HepG2 (cell line): ENCODE measurements at regions not wholly inside any gene's neighbourhood (a gene's known extent, or its start where the extent isn't known, plus 50 kb on each side); places are given as distances from the start of the nearest gene placed in this dataset.

ENCODE experiments used
- JUND ChIP-seq: sonication (generic); formaldehyde crosslinking; IDR thresholded peaks from 2 replicates; pipeline ENCODE4 v1.8.0; 2022; ENCODE audit warnings: mild to moderate bottlenecking, missing genetic modification reagents
- MTA3 ChIP-seq: sonication (generic); formaldehyde crosslinking; IDR thresholded peaks from 2 replicates; pipeline ENCODE4 v1.4.0; 2020; ENCODE audit warnings: missing genetic modification reagents
- POLR2AphosphoS5 ChIP-seq: IDR thresholded peaks from 2 replicates; pipeline ENCODE4 v1.6.1; 2012; ENCODE audit warnings: low read depth, low read length
- ZNF143 ChIP-seq: sonication (generic); formaldehyde crosslinking; IDR thresholded peaks from 2 replicates; pipeline ENCODE4 v1.4.0; 2020; ENCODE audit warnings: missing genetic modification reagents
- ZNF18 ChIP-seq: sonication (generic); formaldehyde crosslinking; IDR thresholded peaks from 2 replicates; pipeline ENCODE4 v1.8.0; 2022; ENCODE audit warnings: mild to moderate bottlenecking, missing genetic modification reagents; ENCODE audit not compliant: insufficient replicate concordance
- ZNF577 ChIP-seq: sonication (generic); formaldehyde crosslinking; IDR thresholded peaks from 2 replicates; pipeline ENCODE4 v1.4.0; 2020; ENCODE audit warnings: mild to moderate bottlenecking, low read depth, missing genetic modification reagents, borderline replicate concordance
- ZSCAN29 ChIP-seq: sonication (generic); formaldehyde crosslinking; conservative IDR thresholded peaks from 2 replicates; pipeline ENCODE4 v1.4.0; 2020; ENCODE audit warnings: mild to moderate bottlenecking, missing genetic modification reagents
- TF ChIP-seq, protein P1 (sequence below): sonication (generic); formaldehyde crosslinking; IDR thresholded peaks from 2 replicates; pipeline ENCODE4 v1.5.0; 2020; ENCODE audit warnings: mild to moderate bottlenecking, missing genetic modification reagents, moderate library complexity

DNA sequence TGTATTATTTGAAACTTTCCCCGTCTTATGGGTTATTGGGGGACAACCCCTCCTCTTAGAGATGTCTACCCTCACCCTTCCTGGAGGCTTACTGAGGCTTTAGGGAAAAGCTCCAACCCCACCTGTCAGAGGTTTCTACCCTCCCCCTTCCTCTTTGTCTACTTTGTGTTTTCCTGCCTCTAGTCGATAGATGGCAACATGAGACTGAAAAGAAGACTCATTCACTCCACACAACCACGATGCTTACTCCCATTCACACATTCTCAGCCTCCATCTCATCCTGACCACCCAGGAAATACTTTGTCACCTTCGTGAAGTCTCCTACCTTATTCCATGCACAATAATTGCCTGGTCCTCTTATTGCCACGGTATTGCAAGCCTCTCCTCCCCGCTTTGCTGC, 72.4 kb upstream of the KDM5D start:
- TF ChIP-seq ZNF143 (no peak), JUND (CRISPR knock-in tag) (no peak), ZNF18 (CRISPR knock-in tag) (no peak), POLR2AphosphoS5 (no peak), ZNF577 (CRISPR knock-in tag) (no peak), MTA3 (CRISPR knock-in tag) (no peak), ZSCAN29 (CRISPR knock-in tag) (no peak)
- TF ChIP-seq, protein P1, sequence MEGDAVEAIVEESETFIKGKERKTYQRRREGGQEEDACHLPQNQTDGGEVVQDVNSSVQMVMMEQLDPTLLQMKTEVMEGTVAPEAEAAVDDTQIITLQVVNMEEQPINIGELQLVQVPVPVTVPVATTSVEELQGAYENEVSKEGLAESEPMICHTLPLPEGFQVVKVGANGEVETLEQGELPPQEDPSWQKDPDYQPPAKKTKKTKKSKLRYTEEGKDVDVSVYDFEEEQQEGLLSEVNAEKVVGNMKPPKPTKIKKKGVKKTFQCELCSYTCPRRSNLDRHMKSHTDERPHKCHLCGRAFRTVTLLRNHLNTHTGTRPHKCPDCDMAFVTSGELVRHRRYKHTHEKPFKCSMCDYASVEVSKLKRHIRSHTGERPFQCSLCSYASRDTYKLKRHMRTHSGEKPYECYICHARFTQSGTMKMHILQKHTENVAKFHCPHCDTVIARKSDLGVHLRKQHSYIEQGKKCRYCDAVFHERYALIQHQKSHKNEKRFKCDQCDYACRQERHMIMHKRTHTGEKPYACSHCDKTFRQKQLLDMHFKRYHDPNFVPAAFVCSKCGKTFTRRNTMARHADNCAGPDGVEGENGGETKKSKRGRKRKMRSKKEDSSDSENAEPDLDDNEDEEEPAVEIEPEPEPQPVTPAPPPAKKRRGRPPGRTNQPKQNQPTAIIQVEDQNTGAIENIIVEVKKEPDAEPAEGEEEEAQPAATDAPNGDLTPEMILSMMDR (CRISPR knock-in tag) = peak; percentile 60
